Stimulated activated effector memory CD8-positive, alpha-beta T cell treated with anti-CD3 and anti-CD28 coated beads, Interleukin-12 subunit alpha, Interleukin-12 subunit beta, amount 100 ng/mL, for 72 hours (primary cell): ENCODE measurements at regions not wholly inside any gene's neighbourhood (a gene's known extent, or its start where the extent isn't known, plus 50 kb on each side); places are given as distances from the start of the nearest gene placed in this dataset.
"Not testable (repeated sequence)": the region's sequence is repeated elsewhere in the genome, so short reads cannot be mapped to it uniquely, and the experiment has no call there.

Source experiments
- ATAC-seq: fragments of 150-1000 bp; cut with Tn5 transposase; 2 replicates; pipeline ENCODE4 v1.10.0; 2021
- DNase-seq, 2 donors: peaks; one replicate each; pipeline ENCODE4 v3.0.0; 2021 to 2022; ENCODE audit warnings: low spot score in 2 of 2
- H3K27ac Mint-ChIP-seq: one replicate; pipeline ENCODE4 v1.8.0; 2022; ENCODE audit warnings: mild to moderate bottlenecking, mixed read lengths
- H3K36me3 Mint-ChIP-seq: one replicate; pipeline ENCODE4 v1.8.0; 2022; ENCODE audit warnings: mild to moderate bottlenecking, mixed read lengths
- H3K4me1 Mint-ChIP-seq: one replicate; pipeline ENCODE4 v1.8.0; 2022; ENCODE audit warnings: mixed read lengths
- H3K4me3 Mint-ChIP-seq: one replicate; pipeline ENCODE4 v1.8.0; 2022; ENCODE audit warnings: mild to moderate bottlenecking, mixed read lengths
- H3K9me3 Mint-ChIP-seq: one replicate; pipeline ENCODE4 v1.8.0; 2022; ENCODE audit warnings: mixed read lengths

- H3K4me1 Mint-ChIP-seq = no peaks in the 10 kb centered on the region
- no peak for DNase-seq
- ATAC-seq = no peak
- no peak overlapping the region for H3K27ac Mint-ChIP-seq
- H3K36me3 Mint-ChIP-seq = no peaks in the 10 kb centered on the region
- H3K4me3 Mint-ChIP-seq = no peak overlapping the region
- H3K9me3 Mint-ChIP-seq = no peaks in the 10 kb centered on the region
Observed at GRCh38 chr4:162494935-162495334, 331.1 kb upstream of the FSTL5 start.

GRCh38 chr4:162485486-162485885 is 321.7 kb upstream of the FSTL5 start:
- Mint-ChIP-seq H3K27ac (no peak overlapping the region), H3K4me1 (no peaks in the 10 kb centered on the region), H3K36me3 (no peaks in the 10 kb centered on the region), H3K4me3 (no peak overlapping the region), H3K9me3 (peaks cover 12% of the 10 kb centered on the region)
- ATAC-seq (no peak), DNase-seq (no peak)

DNA sequence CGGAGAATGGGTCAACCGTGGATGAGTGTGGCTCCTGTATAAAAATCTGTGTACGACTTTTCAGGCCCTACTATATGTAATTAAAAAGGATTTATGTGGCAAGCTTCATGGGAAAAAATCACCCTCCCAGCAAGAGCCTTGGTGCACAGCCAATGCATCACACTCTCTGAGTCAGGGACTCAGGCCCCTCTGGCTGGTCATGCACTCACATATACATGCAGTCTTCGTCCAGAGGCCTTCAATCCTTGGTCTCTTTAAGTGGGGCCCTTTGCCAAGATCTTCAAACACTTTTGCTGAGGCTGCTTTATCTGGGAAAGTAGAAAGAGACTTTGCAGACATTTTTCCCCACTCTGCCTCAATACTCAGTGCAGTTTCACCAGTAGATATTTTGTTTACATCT is 311.4 kb upstream of the FSTL5 start:
- no peak for ATAC-seq

DNA sequence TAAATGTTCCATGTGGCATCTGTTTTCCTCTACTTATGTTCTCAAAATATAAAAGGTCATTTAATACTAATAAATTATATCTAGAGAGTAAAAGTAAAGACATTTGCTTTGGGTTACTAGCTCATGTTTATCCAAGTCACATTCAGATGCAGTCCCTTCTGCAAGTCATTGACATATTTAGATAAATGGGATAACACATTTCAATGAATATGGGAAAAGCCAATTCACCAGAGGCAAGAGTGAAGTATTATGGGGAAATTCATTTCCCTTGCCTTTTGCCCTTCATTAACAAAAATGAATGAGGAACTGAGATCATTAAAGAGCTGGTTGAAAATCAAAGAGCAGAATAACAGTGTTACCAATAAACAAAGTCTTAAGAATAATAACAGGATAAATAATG is 306.2 kb upstream of the FSTL5 start:
- H3K4me1 Mint-ChIP-seq = no peaks in the 10 kb centered on the region
- H3K9me3 Mint-ChIP-seq = peaks cover 3% of the 10 kb centered on the region
- DNase-seq = no peak
- no peak for ATAC-seq
- no peak overlapping the region for H3K27ac Mint-ChIP-seq
- H3K4me3 Mint-ChIP-seq = no peak overlapping the region
- H3K36me3 Mint-ChIP-seq = no peaks in the 10 kb centered on the region

More for the DNA sequence above, 311.4 kb upstream of the FSTL5 start:
- Mint-ChIP-seq H3K36me3 (no peaks in the 10 kb centered on the region), H3K9me3 (peaks cover 6% of the 10 kb centered on the region), H3K4me3 (no peak overlapping the region), H3K27ac (no peak overlapping the region), H3K4me1 (no peaks in the 10 kb centered on the region)
- no peak for DNase-seq

GRCh38 chr4:162465356-162465755 is 301.6 kb upstream of the FSTL5 start:
- not testable (repeated sequence) for H3K4me1 Mint-ChIP-seq, ATAC-seq, H3K27ac Mint-ChIP-seq, H3K9me3 Mint-ChIP-seq, DNase-seq, H3K36me3 Mint-ChIP-seq, H3K4me3 Mint-ChIP-seq

DNA sequence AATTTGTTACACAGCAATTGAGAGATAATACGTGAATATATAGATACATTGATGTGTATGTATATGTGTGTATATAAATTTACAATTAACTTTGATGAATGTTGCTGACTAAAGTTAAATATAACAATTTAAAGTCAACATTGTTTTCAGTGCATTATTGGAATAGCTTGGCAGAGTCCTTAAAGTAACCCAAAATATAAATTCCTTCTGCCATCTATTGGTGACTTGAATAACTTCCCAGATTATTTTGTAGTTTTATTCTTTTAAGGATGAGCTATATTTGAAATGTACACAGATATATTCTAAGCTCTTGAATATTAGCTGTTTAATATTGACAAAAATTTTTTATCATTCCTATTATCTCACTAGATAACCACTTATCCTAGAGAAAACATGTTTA is 298.2 kb upstream of the FSTL5 start:
- peaks cover 3% of the 10 kb centered on the region for H3K9me3 Mint-ChIP-seq
- no peak for ATAC-seq
- no peak for DNase-seq

GRCh38 chr4:162458051-162458450 is 294.3 kb upstream of the FSTL5 start:
- Mint-ChIP-seq H3K4me1 (no peaks in the 10 kb centered on the region), H3K27ac (no peak overlapping the region), H3K4me3 (no peak overlapping the region), H3K9me3 (peaks cover 3% of the 10 kb centered on the region), H3K36me3 (no peaks in the 10 kb centered on the region)
- ATAC-seq (no peak), DNase-seq (no peak)

More for the DNA sequence above, 298.2 kb upstream of the FSTL5 start:
- H3K36me3 Mint-ChIP-seq = no peaks in the 10 kb centered on the region
- no peaks in the 10 kb centered on the region for H3K4me1 Mint-ChIP-seq
- no peak overlapping the region for H3K27ac Mint-ChIP-seq
- no peak overlapping the region for H3K4me3 Mint-ChIP-seq

GRCh38 chr4:162457071-162457865 is 293.5 kb upstream of the FSTL5 start:
- ATAC-seq (no peak), DNase-seq (no peak)
- H3K4me3 Mint-ChIP-seq = no peak overlapping the region
- H3K27ac Mint-ChIP-seq = no peak overlapping the region
- no peaks in the 10 kb centered on the region for H3K4me1 Mint-ChIP-seq
- peaks cover 3% of the 10 kb centered on the region for H3K9me3 Mint-ChIP-seq
- no peaks in the 10 kb centered on the region for H3K36me3 Mint-ChIP-seq

- H3K9me3 Mint-ChIP-seq = peaks cover 8% of the 10 kb centered on the region
- no peak overlapping the region for H3K27ac Mint-ChIP-seq
- ATAC-seq (no peak), DNase-seq (no peak)
- H3K4me1 Mint-ChIP-seq = no peaks in the 10 kb centered on the region
- H3K4me3 Mint-ChIP-seq = no peak overlapping the region
- H3K36me3 Mint-ChIP-seq = no peaks in the 10 kb centered on the region
Observed at GRCh38 chr4:162456106-162456505, 292.3 kb upstream of the FSTL5 start.

GRCh38 chr4:162450531-162451035 is 286.8 kb upstream of the FSTL5 start:
- peaks cover 8% of the 10 kb centered on the region for H3K9me3 Mint-ChIP-seq
- H3K4me1 Mint-ChIP-seq = no peaks in the 10 kb centered on the region
- H3K36me3 Mint-ChIP-seq = no peaks in the 10 kb centered on the region
- H3K27ac Mint-ChIP-seq = no peak overlapping the region
- ATAC-seq (no peak), DNase-seq (no peak)
- no peak overlapping the region for H3K4me3 Mint-ChIP-seq

- no peaks in the 10 kb centered on the region for H3K4me1 Mint-ChIP-seq
- no peak overlapping the region for H3K27ac Mint-ChIP-seq
- DNase-seq (no peak), ATAC-seq (no peak)
- peaks cover 11% of the 10 kb centered on the region for H3K9me3 Mint-ChIP-seq
- H3K36me3 Mint-ChIP-seq = no peaks in the 10 kb centered on the region
- no peak overlapping the region for H3K4me3 Mint-ChIP-seq
Observed at GRCh38 chr4:162443510-162443909, 279.7 kb upstream of the FSTL5 start.

- H3K36me3 Mint-ChIP-seq = no peaks in the 10 kb centered on the region
- ATAC-seq (no peak), DNase-seq (no peak)
- H3K4me3 Mint-ChIP-seq = no peak overlapping the region
- no peak overlapping the region for H3K27ac Mint-ChIP-seq
- H3K4me1 Mint-ChIP-seq = no peaks in the 10 kb centered on the region
- peaks cover 15% of the 10 kb centered on the region for H3K9me3 Mint-ChIP-seq
Observed at GRCh38 chr4:162442128-162442527, 278.3 kb upstream of the FSTL5 start.

GRCh38 chr4:162422312-162422711 is 258.5 kb upstream of the FSTL5 start:
- no peak overlapping the region for H3K27ac Mint-ChIP-seq
- DNase-seq (no peak), ATAC-seq (no peak)
- peaks cover 20% of the 10 kb centered on the region for H3K9me3 Mint-ChIP-seq
- no peaks in the 10 kb centered on the region for H3K36me3 Mint-ChIP-seq
- H3K4me1 Mint-ChIP-seq = no peaks in the 10 kb centered on the region
- H3K4me3 Mint-ChIP-seq = no peak overlapping the region

DNA sequence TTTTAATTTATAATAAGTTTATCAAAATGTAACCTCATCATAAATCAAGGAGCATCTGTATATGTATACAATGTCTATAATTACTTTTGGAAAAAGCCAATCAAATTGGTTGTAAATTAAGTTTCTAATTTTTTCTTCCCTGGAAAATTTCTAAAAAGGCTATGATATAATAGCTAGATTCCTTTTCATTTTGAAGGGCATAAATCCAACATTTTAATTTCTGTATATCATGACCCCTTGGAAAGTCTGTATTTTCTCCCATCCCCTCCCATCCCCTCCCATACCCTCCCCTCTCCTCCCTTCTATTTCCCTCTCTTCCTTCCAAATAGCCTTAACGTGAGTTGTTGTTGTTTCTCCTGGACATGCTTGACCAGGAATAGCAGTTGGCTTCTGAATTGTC is 247.1 kb upstream of the FSTL5 start:
- ATAC-seq (no peak), DNase-seq (no peak)
- peaks cover 13% of the 10 kb centered on the region for H3K9me3 Mint-ChIP-seq
- H3K4me3 Mint-ChIP-seq = no peak overlapping the region
- no peak overlapping the region for H3K27ac Mint-ChIP-seq
- H3K36me3 Mint-ChIP-seq = no peaks in the 10 kb centered on the region
- H3K4me1 Mint-ChIP-seq = no peaks in the 10 kb centered on the region

DNA sequence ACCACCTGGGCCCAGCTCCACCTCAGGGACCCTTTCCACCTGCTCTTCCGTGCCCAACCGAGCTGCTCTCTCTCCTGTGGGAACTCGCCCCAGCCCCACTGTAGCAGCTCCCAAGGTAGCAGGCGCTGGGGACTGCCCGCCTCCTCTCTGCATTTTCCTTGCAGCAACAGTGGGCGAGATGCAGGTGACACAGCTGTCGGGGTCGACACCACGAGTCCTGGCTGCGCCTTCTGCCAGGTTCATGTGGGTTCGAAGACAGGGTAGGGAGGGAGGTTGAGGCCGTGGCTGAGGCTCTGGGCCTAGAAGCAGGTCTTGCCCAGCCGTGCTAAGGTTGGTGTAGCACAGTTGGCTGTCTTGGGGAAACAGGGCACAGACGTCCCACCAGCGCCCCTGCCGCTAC is 245.2 kb upstream of the FSTL5 start:
- ATAC-seq (no peak), DNase-seq (no peak)
- Mint-ChIP-seq H3K9me3 (peaks cover 16% of the 10 kb centered on the region), H3K36me3 (no peaks in the 10 kb centered on the region), H3K4me1 (no peaks in the 10 kb centered on the region), H3K27ac (no peak overlapping the region), H3K4me3 (no peak overlapping the region)

GRCh38 chr4:162408309-162408708 is 244.5 kb upstream of the FSTL5 start:
- peak; percentile 31 for ATAC-seq
- H3K9me3 Mint-ChIP-seq = peaks cover 12% of the 10 kb centered on the region
- H3K4me1 Mint-ChIP-seq = no peaks in the 10 kb centered on the region
- H3K36me3 Mint-ChIP-seq = no peaks in the 10 kb centered on the region
- H3K27ac Mint-ChIP-seq = no peak overlapping the region
- no peak for DNase-seq
- no peak overlapping the region for H3K4me3 Mint-ChIP-seq
